ENCODE measurements at regions not wholly inside any gene's neighbourhood (a gene's known extent, or its start where the extent isn't known, plus 50 kb on each side); places are given as distances from the start of the nearest gene placed in this dataset.

DNA sequence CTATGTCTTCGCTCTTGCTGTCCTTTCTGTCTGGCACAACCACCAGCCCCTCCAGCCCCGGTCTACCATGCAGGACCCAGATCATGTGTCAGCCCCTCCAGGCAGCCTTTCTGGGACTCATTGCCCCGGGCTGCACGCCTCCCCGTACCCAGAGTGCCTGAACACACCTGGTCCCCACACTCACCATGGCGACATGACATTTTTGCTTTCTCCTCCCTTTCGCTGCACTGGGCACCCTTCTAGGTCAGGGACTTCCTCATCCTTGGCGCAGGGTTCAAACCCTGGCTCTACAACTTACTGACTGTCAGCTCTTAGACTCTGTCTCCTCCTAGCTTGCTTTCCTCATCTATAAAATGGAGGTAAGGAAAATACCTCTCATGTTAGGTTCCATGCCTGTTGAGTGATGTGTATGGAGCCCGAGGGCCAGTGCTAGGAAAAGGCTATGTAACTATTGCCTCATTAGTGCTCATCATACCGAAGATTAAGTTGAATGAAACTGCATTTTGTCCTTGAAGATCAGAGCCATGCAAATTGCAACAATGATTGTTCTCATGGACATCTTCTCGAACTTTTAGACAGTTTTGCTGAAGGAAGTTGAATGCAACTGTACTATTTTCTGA is 49.7 kb upstream of the TIAM2 start:
- no peak for TF ChIP-seq CTCF (IDR thresholded peaks at IDR 0.05; ENCODE audit: low read depth, low read length)
- no peak for DNase-seq (ENCODE audit: extremely low read depth, low read depth)

Data from AG09319 (cell line).